PC-9 (cell line): ENCODE measurements at regions not wholly inside any gene's neighbourhood (a gene's known extent, or its start where the extent isn't known, plus 50 kb on each side); places are given as distances from the start of the nearest gene placed in this dataset.

ENCODE experiments used
- BruUV-seq: library from RNA; stranded (reverse); fragments of 400-500 nt; replicated peaks from 2 replicates; lab custom pipeline; 2021; lab: Mats Ljungman, UMichigan
- CTCF ChIA-PET: fragments of 300-600 bp; sonication (Branson Sonifier 250); formaldehyde crosslinking; loops from one replicate; lab custom pipeline; 2022; ENCODE audit warnings: antibody characterized with exemption; lab: Charles Lee
- POLR2A ChIA-PET: fragments of 300-600 bp; sonication (Branson Sonifier 250); formaldehyde crosslinking; loops from one replicate; lab custom pipeline; 2022; ENCODE audit warnings: antibody characterized with exemption; ENCODE audit not compliant: unreplicated experiment; lab: Charles Lee
- DNase-seq, 2 experiments: peaks; one replicate each; pipeline versions ENCODE4 v3.0.0 to v3.0.0-alpha.2; 2015 to 2022; ENCODE audit warnings: mixed read lengths in 1 of 2
- H2AFZ ChIP-seq: fragments of 200-600 bp; sonication (generic); 2 replicates; pipeline ENCODE4 v1.8.1; 2017; ENCODE audit warnings: antibody characterized with exemption
- H3F3A ChIP-seq: fragments of 200-600 bp; sonication (generic); 2 replicates; pipeline ENCODE4 v1.8.1; 2017; ENCODE audit warnings: antibody characterized with exemption, mild to moderate bottlenecking, low read depth; ENCODE audit not compliant: insufficient read depth
- H3K27ac ChIP-seq: fragments of 200-600 bp; sonication (generic); 2 replicates; pipeline ENCODE4 v1.6.1; 2016; ENCODE audit warnings: mixed run types
- H3K27me3 ChIP-seq: fragments of 200-600 bp; sonication (generic); 2 replicates; pipeline ENCODE4 v1.6.1; 2016; ENCODE audit warnings: low read depth, mixed run types; ENCODE audit not compliant: insufficient read depth
- H3K36me3 ChIP-seq: fragments of 200-600 bp; sonication (generic); 2 replicates; pipeline ENCODE4 v1.6.1; 2016; ENCODE audit warnings: low read depth, mixed run types
- H3K4me1 ChIP-seq: fragments of 200-600 bp; sonication (generic); replicated peaks from 2 replicates; pipeline ENCODE4 v1.6.1; 2016; ENCODE audit warnings: mixed run types; ENCODE audit not compliant: insufficient read depth
- H3K4me2 ChIP-seq: fragments of 200-600 bp; sonication (generic); 2 replicates; pipeline ENCODE4 v1.6.1; 2017; ENCODE audit warnings: mixed run types
- H3K4me3 ChIP-seq: fragments of 200-600 bp; sonication (generic); 2 replicates; pipeline ENCODE4 v1.6.1; 2016; ENCODE audit warnings: mixed run types
- H3K79me2 ChIP-seq: fragments of 200-600 bp; sonication (generic); 2 replicates; pipeline ENCODE4 v1.6.1; 2017; ENCODE audit warnings: low read depth, mixed run types
- H3K9me2 ChIP-seq: fragments of 200-600 bp; sonication (generic); 2 replicates; pipeline ENCODE4 v1.8.1; 2017; ENCODE audit warnings: mild to moderate bottlenecking; ENCODE audit not compliant: insufficient read depth
- H3K9me3 ChIP-seq: fragments of 200-600 bp; sonication (generic); 2 replicates; pipeline ENCODE4 v1.8.1; 2016; ENCODE audit warnings: low read depth; ENCODE audit not compliant: insufficient read depth
- H4K20me1 ChIP-seq: fragments of 200-600 bp; sonication (generic); 2 replicates; pipeline ENCODE4 v1.8.1; 2017; ENCODE audit not compliant: insufficient read depth
- CTCF ChIP-seq: fragments of 200-600 bp; sonication (generic); conservative IDR thresholded peaks from 2 replicates; pipeline ENCODE4 v1.6.1; 2017; ENCODE audit warnings: mixed run types, antibody characterized with exemption, mild to moderate bottlenecking, moderate library complexity
- EZH2 ChIP-seq: fragments of 200-600 bp; sonication (generic); IDR thresholded peaks from 2 replicates; pipeline ENCODE4 v1.8.0; 2017; ENCODE audit warnings: antibody characterized with exemption, low read depth
- intact Hi-C: fragments of 100-400 bp; cut with micrococcal nuclease; formaldehyde crosslinking; loops from one replicate; pipeline ENCODE4 v1.10.0; 2022; ENCODE audit not compliant: unreplicated experiment

DNA sequence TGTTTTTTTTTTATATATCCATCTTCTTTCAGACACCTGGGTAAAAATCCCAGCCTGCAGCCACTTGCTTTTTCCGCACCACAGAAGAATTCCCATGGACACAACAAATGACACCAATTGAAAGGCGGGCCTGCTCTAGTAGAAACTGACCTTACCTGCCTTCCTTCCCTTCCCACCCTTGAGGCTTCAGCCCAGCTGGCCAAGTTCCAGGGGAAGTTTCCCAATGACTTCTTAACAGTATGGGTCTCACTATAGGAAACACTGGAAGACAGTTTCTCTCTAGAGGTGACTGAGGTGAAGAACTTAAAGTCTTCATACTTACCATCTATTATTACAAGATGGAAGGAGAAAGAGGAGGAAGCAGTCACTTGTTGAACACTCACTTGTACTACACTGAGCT is 714.2 kb upstream of the NR2F2 start:
- Histone ChIP-seq H3K9me3 (no peaks in the 10 kb centered on the region), H3K36me3 (no peaks in the 10 kb centered on the region), H2AFZ (no peak overlapping the region), H3K4me3 (no peak overlapping the region), H3K9me2 (no peaks in the 10 kb centered on the region), H3K27me3 (no peaks in the 10 kb centered on the region), H3K4me2 (no peak overlapping the region), H3K4me1 (no peaks in the 10 kb centered on the region), H4K20me1 (no peaks in the 10 kb centered on the region), H3F3A (no peaks in the 10 kb centered on the region), H3K79me2 (no peaks in the 10 kb centered on the region), H3K27ac (no peak overlapping the region)
- CTCF ChIA-PET = no interaction called here
- no TSS peak for BruUV-seq
- TF ChIP-seq EZH2 = no peak
- no peak for TF ChIP-seq CTCF
- no peak for DNase-seq
- POLR2A ChIA-PET = no interaction called here
- intact Hi-C loops = no loop called here

- Histone ChIP-seq H3K36me3 (no peaks in the 10 kb centered on the region), H3K9me3 (no peaks in the 10 kb centered on the region), H3K4me2 (no peak overlapping the region), H3K9me2 (no peaks in the 10 kb centered on the region), H3K27me3 (no peaks in the 10 kb centered on the region), H3K79me2 (no peaks in the 10 kb centered on the region), H3K27ac (no peak overlapping the region), H2AFZ (no peak overlapping the region), H4K20me1 (no peaks in the 10 kb centered on the region), H3F3A (no peaks in the 10 kb centered on the region), H3K4me3 (no peak overlapping the region), H3K4me1 (no peaks in the 10 kb centered on the region)
- POLR2A ChIA-PET = interaction anchor here (0.5 kb wide), 1 partner anchor 683 kb away, joined by 7 read pairs; no protein-coding TSS in a partner anchor
- no TSS peak for BruUV-seq
- CTCF ChIA-PET = no interaction called here
- intact Hi-C loops = no loop called here
- TF ChIP-seq EZH2 (no peak), CTCF (no peak)
- DNase-seq = no peak
Measured at GRCh38 chr15:95620934-95621579, 709.4 kb upstream of the NR2F2 start.

- intact Hi-C loops = no loop called here
- H3K9me2 ChIP-seq = no peaks in the 10 kb centered on the region
- H3K4me1 ChIP-seq = no peaks in the 10 kb centered on the region
- H3K79me2 ChIP-seq = no peaks in the 10 kb centered on the region
- ChIA-PET CTCF (no interaction called here), POLR2A (no interaction called here)
- no peak overlapping the region for H2AFZ ChIP-seq
- no peaks in the 10 kb centered on the region for H3K27me3 ChIP-seq
- H3F3A ChIP-seq = no peaks in the 10 kb centered on the region
- TF ChIP-seq EZH2 (no peak), CTCF (no peak)
- H4K20me1 ChIP-seq = no peaks in the 10 kb centered on the region
- BruUV-seq = no TSS peak
- no peak overlapping the region for H3K27ac ChIP-seq
- DNase-seq = no peak
- H3K4me3 ChIP-seq = no peak overlapping the region
- no peaks in the 10 kb centered on the region for H3K9me3 ChIP-seq
- H3K36me3 ChIP-seq = no peaks in the 10 kb centered on the region
- no peak overlapping the region for H3K4me2 ChIP-seq
Measured at GRCh38 chr15:95622843-95623242, 707.7 kb upstream of the NR2F2 start.
